Astrocyte of the cerebellum (primary cell): ENCODE measurements at regions not wholly inside any gene's neighbourhood (a gene's known extent, or its start where the extent isn't known, plus 50 kb on each side); places are given as distances from the start of the nearest gene placed in this dataset.
"Not testable (repeated sequence)": the region's sequence is repeated elsewhere in the genome, so short reads cannot be mapped to it uniquely, and the experiment has no call there.

Experiments
- DNase-seq: peaks from one replicate; pipeline ENCODE4 v3.0.0-alpha.2; 2011; ENCODE audit warnings: low read depth
- H3K4me3 ChIP-seq: 2 replicates; pipeline ENCODE4 v1.5.1; 2011; ENCODE audit warnings: mild to moderate bottlenecking, low read depth, low read length, moderate library complexity
- in situ Hi-C: cut with HindIII; loops from 2 replicates; pipeline ENCODE4 v1.10.0; 2017; ENCODE audit warnings: low sequenced_read_pairs
- TF ChIP-seq, protein P1 (sequence below): IDR thresholded peaks from 2 replicates; pipeline ENCODE4 v1.5.1; 2012; ENCODE audit warnings: low read length, low read depth, moderate library complexity, mild to moderate bottlenecking; ENCODE audit errors: missing control alignments

GRCh38 chr20:5397393-5397792 lies 80.6 kb upstream of the PROKR2 start:
- TF ChIP-seq, protein P1, sequence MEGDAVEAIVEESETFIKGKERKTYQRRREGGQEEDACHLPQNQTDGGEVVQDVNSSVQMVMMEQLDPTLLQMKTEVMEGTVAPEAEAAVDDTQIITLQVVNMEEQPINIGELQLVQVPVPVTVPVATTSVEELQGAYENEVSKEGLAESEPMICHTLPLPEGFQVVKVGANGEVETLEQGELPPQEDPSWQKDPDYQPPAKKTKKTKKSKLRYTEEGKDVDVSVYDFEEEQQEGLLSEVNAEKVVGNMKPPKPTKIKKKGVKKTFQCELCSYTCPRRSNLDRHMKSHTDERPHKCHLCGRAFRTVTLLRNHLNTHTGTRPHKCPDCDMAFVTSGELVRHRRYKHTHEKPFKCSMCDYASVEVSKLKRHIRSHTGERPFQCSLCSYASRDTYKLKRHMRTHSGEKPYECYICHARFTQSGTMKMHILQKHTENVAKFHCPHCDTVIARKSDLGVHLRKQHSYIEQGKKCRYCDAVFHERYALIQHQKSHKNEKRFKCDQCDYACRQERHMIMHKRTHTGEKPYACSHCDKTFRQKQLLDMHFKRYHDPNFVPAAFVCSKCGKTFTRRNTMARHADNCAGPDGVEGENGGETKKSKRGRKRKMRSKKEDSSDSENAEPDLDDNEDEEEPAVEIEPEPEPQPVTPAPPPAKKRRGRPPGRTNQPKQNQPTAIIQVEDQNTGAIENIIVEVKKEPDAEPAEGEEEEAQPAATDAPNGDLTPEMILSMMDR, result no peak
- DNase-seq, result peak; percentile 3
- in situ Hi-C loops, result no loop called here
- no peak overlapping the region for H3K4me3 ChIP-seq

GRCh38 chr20:5395932-5396727 lies 79.4 kb upstream of the PROKR2 start:
- in situ Hi-C loops, result no loop called here
- TF ChIP-seq, protein P1, result no peak
- no peak overlapping the region for H3K4me3 ChIP-seq
- DNase-seq, result peak; percentile 19

- TF ChIP-seq, protein P1, result no peak
- in situ Hi-C loops, result no loop called here
- DNase-seq, result no peak
- no peak overlapping the region for H3K4me3 ChIP-seq
Observed at GRCh38 chr20:5393218-5393870, 76.6 kb upstream of the PROKR2 start.

DNA sequence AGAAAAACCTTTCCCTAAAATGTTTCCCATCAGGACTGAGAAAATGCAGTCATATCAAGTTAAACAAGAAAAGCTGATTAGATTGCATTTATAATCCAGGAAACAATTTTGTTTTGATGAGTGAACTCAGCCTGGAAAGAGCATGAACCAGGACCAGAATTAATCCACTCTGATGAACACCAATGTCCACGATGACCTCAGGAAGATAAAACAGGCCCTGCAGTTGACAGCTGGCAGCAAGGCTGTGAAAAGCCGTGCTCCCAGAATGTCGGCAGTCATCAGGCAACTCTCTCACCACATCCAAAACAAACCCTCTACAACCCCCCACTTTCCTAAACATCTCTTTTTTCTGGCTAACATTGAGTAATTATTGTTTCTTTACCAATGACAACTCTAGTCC lies 74.0 kb upstream of the PROKR2 start:
- no peak for DNase-seq
- TF ChIP-seq, protein P1, result no peak
- in situ Hi-C loops, result no loop called here
- H3K4me3 ChIP-seq, result no peak overlapping the region

- in situ Hi-C loops, H3K4me3 ChIP-seq, DNase-seq: not testable (repeated sequence)
Observed at GRCh38 chr20:5386846-5387245, 70.1 kb upstream of the PROKR2 start.

DNA sequence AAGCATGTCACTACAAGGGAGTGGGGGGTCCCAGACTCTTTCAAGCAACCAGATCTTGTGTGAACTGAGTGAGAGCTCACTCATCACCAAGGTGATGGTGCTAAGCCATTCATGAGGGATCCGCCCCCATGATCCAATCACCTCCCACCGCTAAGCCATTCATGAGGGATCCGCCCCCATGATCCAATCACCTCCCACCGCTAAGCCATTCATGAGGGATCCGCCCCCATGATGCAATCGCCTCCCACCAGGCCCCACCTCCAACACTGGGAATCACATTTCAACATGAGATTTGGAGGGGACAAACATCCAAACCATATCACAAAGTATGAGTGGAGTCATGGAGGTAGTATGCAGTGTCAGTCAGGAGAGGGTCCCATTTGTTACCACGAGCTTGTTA lies 64.8 kb upstream of the PROKR2 start:
- DNase-seq, in situ Hi-C loops, H3K4me3 ChIP-seq: not testable (repeated sequence)

GRCh38 chr20:5377484-5377883 lies 60.7 kb upstream of the PROKR2 start:
- TF ChIP-seq, protein P1, result no peak
- no peak for DNase-seq
- in situ Hi-C loops, result no loop called here
- no peak overlapping the region for H3K4me3 ChIP-seq
